Gastrocnemius medialis (tissue), 4 donors: ENCODE measurements at regions not wholly inside any gene's neighbourhood (a gene's known extent, or its start where the extent isn't known, plus 50 kb on each side); places are given as distances from the start of the nearest gene placed in this dataset.

Experiments used
- POLR2A ChIP-seq, 2 donors: fragments of 450-650 bp; IDR thresholded peaks; one replicate each; pipeline ENCODE4 v1.6.1; 2017; ENCODE audit warnings: antibody characterized with exemption in 2 of 2, mild to moderate bottlenecking in 2 of 2, moderate library complexity in 2 of 2
- TF ChIP-seq, protein P1 (sequence below), 5 experiments: fragments of 450-650 bp in 3 of 5; fragments of 200-600 bp in 2 of 5; sonication (generic) in 2 of 5; IDR thresholded peaks in 4 of 5; conservative IDR thresholded peaks in 1 of 5; 1 replicate in 4 of 5; 2 replicates in 1 of 5; pipeline ENCODE4 v1.5.1; 2016 to 2019; ENCODE audit warnings: antibody characterized with exemption in 5 of 5, mild to moderate bottlenecking in 3 of 5, moderate library complexity in 3 of 5

DNA sequence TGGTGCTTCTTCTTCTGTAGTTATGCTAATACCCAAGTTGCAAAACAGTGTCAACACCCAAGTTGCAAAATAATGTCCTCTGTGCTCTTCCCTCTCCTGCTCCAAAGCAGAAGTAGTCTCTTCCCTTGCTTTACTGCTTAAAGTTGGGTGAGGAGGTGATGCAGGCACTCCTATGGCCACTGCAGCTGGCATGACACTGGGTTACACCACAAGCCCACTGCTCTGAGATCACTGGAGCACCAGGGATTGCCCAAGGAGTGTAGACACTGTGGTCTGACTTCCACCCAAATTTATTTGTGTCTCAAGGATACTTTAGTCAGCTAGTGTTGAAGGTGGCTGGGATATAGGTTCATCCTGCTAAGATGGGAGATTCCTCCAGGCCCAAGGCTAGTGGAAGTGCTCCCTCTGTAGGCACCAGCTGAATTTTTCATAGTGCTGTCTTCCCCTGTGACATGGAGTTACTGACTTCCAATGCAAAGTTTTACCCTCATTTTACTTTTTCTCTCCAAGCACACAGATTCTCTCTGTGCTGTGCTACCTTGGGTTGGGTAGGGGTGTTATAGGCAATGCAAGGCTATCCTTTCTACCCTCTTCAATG lies 196.2 kb upstream of the TENT5D start:
- TF ChIP-seq, protein P1, sequence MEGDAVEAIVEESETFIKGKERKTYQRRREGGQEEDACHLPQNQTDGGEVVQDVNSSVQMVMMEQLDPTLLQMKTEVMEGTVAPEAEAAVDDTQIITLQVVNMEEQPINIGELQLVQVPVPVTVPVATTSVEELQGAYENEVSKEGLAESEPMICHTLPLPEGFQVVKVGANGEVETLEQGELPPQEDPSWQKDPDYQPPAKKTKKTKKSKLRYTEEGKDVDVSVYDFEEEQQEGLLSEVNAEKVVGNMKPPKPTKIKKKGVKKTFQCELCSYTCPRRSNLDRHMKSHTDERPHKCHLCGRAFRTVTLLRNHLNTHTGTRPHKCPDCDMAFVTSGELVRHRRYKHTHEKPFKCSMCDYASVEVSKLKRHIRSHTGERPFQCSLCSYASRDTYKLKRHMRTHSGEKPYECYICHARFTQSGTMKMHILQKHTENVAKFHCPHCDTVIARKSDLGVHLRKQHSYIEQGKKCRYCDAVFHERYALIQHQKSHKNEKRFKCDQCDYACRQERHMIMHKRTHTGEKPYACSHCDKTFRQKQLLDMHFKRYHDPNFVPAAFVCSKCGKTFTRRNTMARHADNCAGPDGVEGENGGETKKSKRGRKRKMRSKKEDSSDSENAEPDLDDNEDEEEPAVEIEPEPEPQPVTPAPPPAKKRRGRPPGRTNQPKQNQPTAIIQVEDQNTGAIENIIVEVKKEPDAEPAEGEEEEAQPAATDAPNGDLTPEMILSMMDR (IDR thresholded peaks at IDR 0.05 in 4 of 5, conservative IDR thresholded peaks at IDR 0.05 in 1 of 5): no peak
- TF ChIP-seq POLR2A (IDR thresholded peaks at IDR 0.05): no peak
